ENCODE measurements at regions not wholly inside any gene's neighbourhood (a gene's known extent, or its start where the extent isn't known, plus 50 kb on each side); places are given as distances from the start of the nearest gene placed in this dataset.

DNA sequence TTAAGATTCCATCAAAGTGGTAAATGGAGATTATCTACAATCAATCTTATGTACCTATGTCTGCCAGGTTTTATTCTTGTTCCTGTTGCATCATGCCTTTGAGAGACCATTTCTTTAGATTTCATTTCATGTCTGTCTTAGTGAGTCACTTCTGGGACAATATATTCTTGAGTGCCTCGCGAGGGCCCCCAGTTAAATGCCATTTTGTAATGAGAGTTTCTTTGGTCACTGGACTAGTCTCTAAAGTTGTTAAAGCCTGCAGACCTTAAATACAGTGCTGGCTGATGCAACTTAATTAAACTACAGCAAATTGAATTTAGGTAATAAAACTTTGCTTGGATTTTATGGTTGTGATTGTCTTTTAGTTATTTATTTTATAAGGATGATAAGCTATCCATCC, 87.2 kb upstream of the PITX2 start:
- TF ChIP-seq, protein P1, sequence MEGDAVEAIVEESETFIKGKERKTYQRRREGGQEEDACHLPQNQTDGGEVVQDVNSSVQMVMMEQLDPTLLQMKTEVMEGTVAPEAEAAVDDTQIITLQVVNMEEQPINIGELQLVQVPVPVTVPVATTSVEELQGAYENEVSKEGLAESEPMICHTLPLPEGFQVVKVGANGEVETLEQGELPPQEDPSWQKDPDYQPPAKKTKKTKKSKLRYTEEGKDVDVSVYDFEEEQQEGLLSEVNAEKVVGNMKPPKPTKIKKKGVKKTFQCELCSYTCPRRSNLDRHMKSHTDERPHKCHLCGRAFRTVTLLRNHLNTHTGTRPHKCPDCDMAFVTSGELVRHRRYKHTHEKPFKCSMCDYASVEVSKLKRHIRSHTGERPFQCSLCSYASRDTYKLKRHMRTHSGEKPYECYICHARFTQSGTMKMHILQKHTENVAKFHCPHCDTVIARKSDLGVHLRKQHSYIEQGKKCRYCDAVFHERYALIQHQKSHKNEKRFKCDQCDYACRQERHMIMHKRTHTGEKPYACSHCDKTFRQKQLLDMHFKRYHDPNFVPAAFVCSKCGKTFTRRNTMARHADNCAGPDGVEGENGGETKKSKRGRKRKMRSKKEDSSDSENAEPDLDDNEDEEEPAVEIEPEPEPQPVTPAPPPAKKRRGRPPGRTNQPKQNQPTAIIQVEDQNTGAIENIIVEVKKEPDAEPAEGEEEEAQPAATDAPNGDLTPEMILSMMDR (IDR thresholded peaks at IDR 0.05; ENCODE audit: low read length) = no peak
- no peak for TF ChIP-seq EZH2 (optimal IDR thresholded peaks at IDR 0.05; ENCODE audit: low read depth, low read length)

All from MM.1S (cell line).